Trophoblast cell (in vitro differentiated cells and primary cell): ENCODE measurements at regions not wholly inside any gene's neighbourhood (a gene's known extent, or its start where the extent isn't known, plus 50 kb on each side); places are given as distances from the start of the nearest gene placed in this dataset.
A peak's percentile ranks its signal among the peaks of the same experiment; 100 is the strongest.
"Not testable (repeated sequence)": the region's sequence is repeated elsewhere in the genome, so short reads cannot be mapped to it uniquely, and the experiment has no call there.

ENCODE experiments used
- DNase-seq, 2 donors: peaks; one replicate each; pipeline ENCODE4 v3.0.0-alpha.2; 2016
- H2AFZ ChIP-seq: 2 replicates; pipeline ENCODE4 v1.6.1; 2013; ENCODE audit warnings: low read length, moderate library complexity, mild to moderate bottlenecking; ENCODE audit not compliant: insufficient read depth, poor library complexity
- H2AK5ac ChIP-seq: 2 replicates; pipeline ENCODE4 v1.6.1; 2013; ENCODE audit warnings: mild to moderate bottlenecking, low read length
- H2BK120ac ChIP-seq: 2 replicates; pipeline ENCODE4 v1.6.1; 2013; ENCODE audit warnings: low read length, mild to moderate bottlenecking, moderate library complexity; ENCODE audit not compliant: insufficient read depth, poor library complexity
- H2BK12ac ChIP-seq: 2 replicates; pipeline ENCODE4 v1.6.1; 2013; ENCODE audit warnings: mild to moderate bottlenecking, low read length, moderate library complexity
- H2BK5ac ChIP-seq: 2 replicates; pipeline ENCODE4 v1.6.1; 2013; ENCODE audit warnings: low read length, low read depth, moderate library complexity, mild to moderate bottlenecking; ENCODE audit not compliant: poor library complexity
- H3K14ac ChIP-seq: 2 replicates; pipeline ENCODE4 v1.6.1; 2013; ENCODE audit warnings: mild to moderate bottlenecking, low read length
- H3K18ac ChIP-seq: 2 replicates; pipeline ENCODE4 v1.6.1; 2013; ENCODE audit warnings: mild to moderate bottlenecking, low read length
- H3K23ac ChIP-seq: 2 replicates; pipeline ENCODE4 v1.6.1; 2013; ENCODE audit warnings: low read length
- H3K27ac ChIP-seq: 2 replicates; pipeline ENCODE4 v1.5.1; 2013; ENCODE audit warnings: low read depth, mild to moderate bottlenecking, inconsistent platforms, low read length, moderate library complexity
- H3K27me3 ChIP-seq: 2 replicates; pipeline ENCODE4 v1.6.1; 2013; ENCODE audit warnings: inconsistent platforms, mild to moderate bottlenecking, low read length, moderate library complexity; ENCODE audit not compliant: insufficient read depth
- H3K36me3 ChIP-seq, 2 experiments: 1 replicate in 1 of 2; 2 replicates in 1 of 2; pipeline ENCODE4 v1.6.1; 2013; ENCODE audit warnings: low read length in 2 of 2, mild to moderate bottlenecking in 2 of 2, moderate library complexity in 1 of 2; ENCODE audit not compliant: insufficient read depth in 2 of 2, control insufficient read depth in 1 of 2
- H3K4ac ChIP-seq: 2 replicates; pipeline ENCODE4 v1.6.1; 2013; ENCODE audit warnings: low read depth, mild to moderate bottlenecking, low read length, moderate library complexity
- H3K4me1 ChIP-seq, 2 experiments: 1 replicate in 1 of 2; 2 replicates in 1 of 2; pipeline ENCODE4 v1.6.1; 2013; ENCODE audit warnings: low read length in 2 of 2, mild to moderate bottlenecking in 2 of 2, moderate library complexity in 1 of 2; ENCODE audit not compliant: insufficient read depth in 2 of 2, control insufficient read depth in 1 of 2
- H3K4me2 ChIP-seq: 2 replicates; pipeline ENCODE4 v1.6.1; 2013; ENCODE audit warnings: inconsistent platforms, mild to moderate bottlenecking, low read length, moderate library complexity
- H3K4me3 ChIP-seq: 2 replicates; pipeline ENCODE4 v1.5.1; 2013; ENCODE audit warnings: mild to moderate bottlenecking, low read depth, low read length, inconsistent platforms
- H3K79me1 ChIP-seq: one replicate; pipeline ENCODE4 v1.6.1; 2013; ENCODE audit warnings: low read length
- H3K79me2 ChIP-seq: 2 replicates; pipeline ENCODE4 v1.6.1; 2013; ENCODE audit warnings: low read length, mild to moderate bottlenecking; ENCODE audit not compliant: control insufficient read depth, insufficient read depth, poor library complexity
- H3K9ac ChIP-seq: 2 replicates; pipeline ENCODE4 v1.6.1; 2013; ENCODE audit warnings: mild to moderate bottlenecking, low read length
- H3K9me3 ChIP-seq: 2 replicates; pipeline ENCODE4 v1.6.1; 2013; ENCODE audit warnings: low read depth, mild to moderate bottlenecking, control low read depth, inconsistent platforms, low read length; ENCODE audit not compliant: insufficient read depth
- H4K12ac ChIP-seq: 2 replicates; pipeline ENCODE4 v1.6.1; 2013; ENCODE audit warnings: low read depth, mild to moderate bottlenecking, low read length, moderate library complexity
- H4K8ac ChIP-seq: 2 replicates; pipeline ENCODE4 v1.6.1; 2013; ENCODE audit warnings: low read depth, mild to moderate bottlenecking, low read length, moderate library complexity
- H4K91ac ChIP-seq: one replicate; pipeline ENCODE4 v1.6.1; 2013; ENCODE audit warnings: low read depth, mild to moderate bottlenecking, low read length, moderate library complexity
- WGBS: extraction: QIAGEN DNeasy Blood & Tissue Kit; methylation state at CpG from one replicate; pipeline ENCODE4 v1.1.7; 2013; ENCODE audit warnings: missing lambda C conversion rate; ENCODE audit not compliant: insufficient read length, insufficient coverage; ENCODE audit errors: extremely low coverage; 5-methylcytosine and 5-hydroxymethylcytosine counted together

GRCh38 chr12:107513636-107514400 lies 171.8 kb upstream of the PWP1 start:
- no peaks in the 10 kb centered on the region for H3K27me3 ChIP-seq
- no peak overlapping the region for H2BK5ac ChIP-seq
- no peak overlapping the region for H2BK120ac ChIP-seq
- H3K79me2 ChIP-seq, result no peaks in the 10 kb centered on the region
- H4K12ac ChIP-seq, result no peak overlapping the region
- H3K4me1 ChIP-seq, result no peaks in the 10 kb centered on the region
- H3K14ac ChIP-seq, result no peak overlapping the region
- no peak overlapping the region for H3K23ac ChIP-seq
- H3K27ac ChIP-seq, result no peak overlapping the region
- WGBS, result no CpG with 5 or more reads among the region's 3 CpGs
- no peak overlapping the region for H4K91ac ChIP-seq
- no peak overlapping the region for H4K8ac ChIP-seq
- no peaks in the 10 kb centered on the region for H3K36me3 ChIP-seq
- no peak overlapping the region for H3K4ac ChIP-seq
- H3K79me1 ChIP-seq, result no peaks in the 10 kb centered on the region
- H2AFZ ChIP-seq, result no peak overlapping the region
- no peak for DNase-seq
- H3K18ac ChIP-seq, result no peak overlapping the region
- H2BK12ac ChIP-seq, result no peak overlapping the region
- no peak overlapping the region for H3K9ac ChIP-seq
- no peaks in the 10 kb centered on the region for H3K9me3 ChIP-seq
- no peak overlapping the region for H3K4me2 ChIP-seq
- H3K4me3 ChIP-seq, result no peak overlapping the region
- H2AK5ac ChIP-seq, result no peak overlapping the region

GRCh38 chr12:107514887-107515445 lies 170.6 kb upstream of the PWP1 start:
- no CpG with 5 or more reads among the region's 7 CpGs for WGBS

DNA sequence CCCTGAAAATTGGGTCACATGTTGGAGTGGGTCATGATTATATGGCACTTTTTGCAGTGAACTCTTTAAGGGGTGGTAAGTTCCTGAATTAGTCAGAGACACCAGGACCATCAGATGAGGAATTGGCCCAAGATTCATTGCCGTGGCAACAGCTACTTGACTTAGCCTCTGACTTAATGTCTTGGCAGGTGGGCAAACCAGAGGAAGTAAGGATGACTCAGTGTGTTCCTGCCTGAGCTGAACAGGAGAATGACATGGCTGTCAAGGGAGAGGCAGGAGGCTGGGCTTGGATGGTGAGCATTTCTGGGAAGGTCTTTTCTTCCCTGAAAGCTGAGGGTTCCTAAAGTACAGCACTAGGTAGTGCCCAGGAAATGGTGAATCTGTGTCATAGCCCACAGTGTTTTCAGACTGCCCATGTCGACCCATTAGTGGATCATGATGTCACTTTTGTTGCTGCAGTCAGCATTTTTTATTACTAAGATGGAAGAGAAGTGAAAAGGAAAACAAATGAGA lies 170.1 kb upstream of the PWP1 start:
- no peak overlapping the region for H4K12ac ChIP-seq
- H3K4me2 ChIP-seq, result no peak overlapping the region
- H2BK120ac ChIP-seq, result no peak overlapping the region
- no peak overlapping the region for H4K91ac ChIP-seq
- H2AK5ac ChIP-seq, result no peak overlapping the region
- H4K8ac ChIP-seq, result no peak overlapping the region
- H3K79me2 ChIP-seq, result no peaks in the 10 kb centered on the region
- H3K14ac ChIP-seq, result no peak overlapping the region
- H3K18ac ChIP-seq, result no peak overlapping the region
- H2BK12ac ChIP-seq, result no peak overlapping the region
- no peak overlapping the region for H3K9ac ChIP-seq
- H3K4ac ChIP-seq, result no peak overlapping the region
- H3K4me1 ChIP-seq, result no peaks in the 10 kb centered on the region
- no CpG with 5 or more reads among the region's 2 CpGs for WGBS
- no peak overlapping the region for H2BK5ac ChIP-seq
- no peaks in the 10 kb centered on the region for H3K79me1 ChIP-seq
- H3K27ac ChIP-seq, result no peak overlapping the region
- no peaks in the 10 kb centered on the region for H3K27me3 ChIP-seq
- H3K9me3 ChIP-seq, result no peaks in the 10 kb centered on the region
- no peak overlapping the region for H3K23ac ChIP-seq
- H3K36me3 ChIP-seq, result no peaks in the 10 kb centered on the region
- no peak overlapping the region for H2AFZ ChIP-seq
- peak; percentile 38 to 45 for DNase-seq
- no peak overlapping the region for H3K4me3 ChIP-seq

More at GRCh38 chr12:107514887-107515445, 170.6 kb upstream of the PWP1 start:
- H3K23ac ChIP-seq, result no peak overlapping the region
- H3K4me2 ChIP-seq, result no peak overlapping the region
- H3K79me1 ChIP-seq, result no peaks in the 10 kb centered on the region
- H2BK12ac ChIP-seq, result no peak overlapping the region
- H3K18ac ChIP-seq, result no peak overlapping the region
- no peak overlapping the region for H2BK5ac ChIP-seq
- no peak overlapping the region for H2AK5ac ChIP-seq
- no peaks in the 10 kb centered on the region for H3K4me1 ChIP-seq
- H3K79me2 ChIP-seq, result no peaks in the 10 kb centered on the region
- H3K27me3 ChIP-seq, result no peaks in the 10 kb centered on the region
- peak; percentile 1 to 27 for DNase-seq
- H3K4ac ChIP-seq, result no peak overlapping the region
- H4K91ac ChIP-seq, result no peak overlapping the region
- no peak overlapping the region for H2AFZ ChIP-seq
- H3K9me3 ChIP-seq, result no peaks in the 10 kb centered on the region
- H4K8ac ChIP-seq, result no peak overlapping the region
- no peak overlapping the region for H3K14ac ChIP-seq
- H2BK120ac ChIP-seq, result no peak overlapping the region
- H3K4me3 ChIP-seq, result no peak overlapping the region
- no peak overlapping the region for H4K12ac ChIP-seq
- H3K36me3 ChIP-seq, result no peaks in the 10 kb centered on the region
- no peak overlapping the region for H3K27ac ChIP-seq
- no peak overlapping the region for H3K9ac ChIP-seq

DNA sequence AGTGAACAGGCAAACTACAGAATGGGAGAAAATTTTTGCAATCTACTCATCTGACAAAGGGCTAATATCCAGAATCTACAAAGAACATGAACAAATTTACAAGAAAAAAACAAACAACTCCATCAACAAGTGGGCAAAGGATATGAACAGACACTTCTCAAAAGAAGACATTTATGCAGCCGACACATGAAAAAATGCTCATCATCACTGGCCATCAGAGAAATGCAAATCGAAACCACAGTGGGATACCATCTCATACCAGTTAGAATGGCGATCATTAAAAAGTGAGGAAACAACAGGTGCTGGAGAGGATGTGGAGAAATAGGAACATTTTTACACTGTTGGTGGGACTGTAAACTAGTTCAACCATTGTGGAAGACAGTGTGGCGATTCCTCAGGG lies 167.8 kb upstream of the PWP1 start:
- H3K79me2 ChIP-seq, DNase-seq, H3K4me3 ChIP-seq, H3K27ac ChIP-seq, H3K4me2 ChIP-seq, H3K4me1 ChIP-seq, H4K8ac ChIP-seq, H2AFZ ChIP-seq, H3K9ac ChIP-seq, H3K18ac ChIP-seq, H2AK5ac ChIP-seq, H4K12ac ChIP-seq, H4K91ac ChIP-seq, H3K27me3 ChIP-seq, H2BK5ac ChIP-seq, H3K9me3 ChIP-seq, H3K79me1 ChIP-seq, H3K23ac ChIP-seq, H2BK12ac ChIP-seq, H3K4ac ChIP-seq, H3K14ac ChIP-seq, H2BK120ac ChIP-seq, H3K36me3 ChIP-seq: not testable (repeated sequence)
- no CpG with 5 or more reads among the region's 4 CpGs for WGBS
